Stomach (tissue), 4 donors: ENCODE measurements at regions not wholly inside any gene's neighbourhood (a gene's known extent, or its start where the extent isn't known, plus 50 kb on each side); places are given as distances from the start of the nearest gene placed in this dataset.

Experiments used
- POLR2A ChIP-seq, 4 donors: fragments of 450-650 bp; IDR thresholded peaks; one replicate each; pipeline ENCODE4 v1.6.1; 2016; ENCODE audit warnings: antibody characterized with exemption in 4 of 4, control low read depth in 2 of 4, mild to moderate bottlenecking in 1 of 4, moderate library complexity in 1 of 4
- POLR2AphosphoS5 ChIP-seq, 3 donors: sonication (generic); formaldehyde crosslinking; IDR thresholded peaks; one replicate each; pipeline ENCODE4 v1.6.1; 2016; ENCODE audit warnings: antibody characterized with exemption in 3 of 3
- TF ChIP-seq, protein P1 (sequence below), 7 experiments: fragments of 450-650 bp in 4 of 7; fragments of 200-600 bp in 3 of 7; sonication (generic) in 3 of 7; IDR thresholded peaks; one replicate each; pipeline ENCODE4 v1.5.1; 2016 to 2019; ENCODE audit warnings: antibody characterized with exemption in 7 of 7, control low read depth in 2 of 7, mild to moderate bottlenecking in 1 of 7

DNA sequence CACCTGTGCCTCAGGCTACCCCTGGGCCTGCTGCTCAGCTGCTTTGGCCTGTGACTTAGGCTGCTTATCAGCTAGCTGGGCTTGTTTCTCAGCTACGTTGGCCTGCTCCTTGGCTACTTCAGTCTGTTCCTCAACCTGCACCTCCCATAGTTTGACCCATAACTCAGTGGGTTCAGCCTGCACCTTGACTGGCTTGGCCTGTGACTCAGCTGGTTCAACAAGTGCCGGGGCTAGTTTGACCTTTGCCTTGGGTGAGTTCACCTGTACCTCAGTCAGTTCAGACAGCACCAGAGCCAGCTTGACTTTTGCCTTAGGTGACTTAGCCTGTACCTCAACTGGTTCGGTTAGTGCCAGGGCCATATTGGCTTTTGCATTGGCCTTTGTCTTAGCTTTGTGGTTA, 171.2 kb downstream of the MSN start:
- TF ChIP-seq, protein P1, sequence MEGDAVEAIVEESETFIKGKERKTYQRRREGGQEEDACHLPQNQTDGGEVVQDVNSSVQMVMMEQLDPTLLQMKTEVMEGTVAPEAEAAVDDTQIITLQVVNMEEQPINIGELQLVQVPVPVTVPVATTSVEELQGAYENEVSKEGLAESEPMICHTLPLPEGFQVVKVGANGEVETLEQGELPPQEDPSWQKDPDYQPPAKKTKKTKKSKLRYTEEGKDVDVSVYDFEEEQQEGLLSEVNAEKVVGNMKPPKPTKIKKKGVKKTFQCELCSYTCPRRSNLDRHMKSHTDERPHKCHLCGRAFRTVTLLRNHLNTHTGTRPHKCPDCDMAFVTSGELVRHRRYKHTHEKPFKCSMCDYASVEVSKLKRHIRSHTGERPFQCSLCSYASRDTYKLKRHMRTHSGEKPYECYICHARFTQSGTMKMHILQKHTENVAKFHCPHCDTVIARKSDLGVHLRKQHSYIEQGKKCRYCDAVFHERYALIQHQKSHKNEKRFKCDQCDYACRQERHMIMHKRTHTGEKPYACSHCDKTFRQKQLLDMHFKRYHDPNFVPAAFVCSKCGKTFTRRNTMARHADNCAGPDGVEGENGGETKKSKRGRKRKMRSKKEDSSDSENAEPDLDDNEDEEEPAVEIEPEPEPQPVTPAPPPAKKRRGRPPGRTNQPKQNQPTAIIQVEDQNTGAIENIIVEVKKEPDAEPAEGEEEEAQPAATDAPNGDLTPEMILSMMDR (IDR thresholded peaks at IDR 0.05): no peak
- TF ChIP-seq POLR2A (IDR thresholded peaks at IDR 0.05): no peak
- TF ChIP-seq POLR2AphosphoS5 (IDR thresholded peaks at IDR 0.05): no peak
